Kidney tubule cell (primary cell): ENCODE measurements at regions not wholly inside any gene's neighbourhood (a gene's known extent, or its start where the extent isn't known, plus 50 kb on each side); places are given as distances from the start of the nearest gene placed in this dataset.
"Not testable (repeated sequence)": the region's sequence is repeated elsewhere in the genome, so short reads cannot be mapped to it uniquely, and the experiment has no call there.

ENCODE experiments used
- DNase-seq: peaks from one replicate; pipeline ENCODE4 v3.0.0-alpha.2; 2018; ENCODE audit warnings: low spot score

DNA sequence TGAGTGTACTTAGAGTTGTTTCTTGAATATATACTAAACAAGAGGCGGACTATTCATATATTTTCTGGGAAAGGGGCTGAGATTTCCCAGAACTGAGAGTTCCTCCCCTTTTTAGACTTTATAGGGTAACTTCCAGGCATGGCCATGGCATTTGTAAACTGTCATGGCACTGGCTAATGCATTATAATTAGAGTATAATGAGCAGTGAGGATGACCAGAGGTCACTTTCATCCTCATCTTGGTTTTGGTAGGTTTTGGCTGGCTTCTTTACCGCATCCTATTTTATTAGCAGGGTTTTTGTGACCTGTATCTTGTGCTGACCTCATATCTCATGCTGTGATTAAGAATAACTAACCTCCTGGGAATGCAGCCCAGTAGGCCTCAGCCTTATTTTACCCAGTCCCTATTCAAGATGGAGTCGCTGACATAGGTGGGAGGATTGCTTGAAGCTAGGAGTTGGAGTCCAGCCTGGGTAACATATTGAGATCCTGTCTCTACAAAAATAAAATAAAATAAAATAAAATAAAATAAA, 91.4 kb downstream of the MOBP start:
- DNase-seq = no peak

DNA sequence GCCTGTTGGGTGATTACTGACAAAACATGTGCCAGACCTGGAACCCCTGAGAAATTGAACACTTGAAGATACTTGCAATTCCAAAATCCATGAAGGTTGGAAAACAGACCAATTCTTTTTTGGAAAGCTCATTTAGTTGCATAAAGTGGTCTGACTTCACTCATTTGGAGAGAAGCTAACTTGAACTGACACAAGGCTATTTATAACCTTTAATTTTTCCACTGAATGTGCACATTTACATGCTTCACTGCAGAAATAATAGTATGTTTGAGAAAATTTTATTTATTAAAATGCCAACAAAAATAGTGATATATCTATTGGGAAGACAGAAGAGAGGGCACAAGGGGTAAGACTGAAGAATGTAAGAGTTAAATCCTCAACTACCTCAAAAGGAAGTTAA, 92.1 kb downstream of the MOBP start:
- DNase-seq = no peak

DNA sequence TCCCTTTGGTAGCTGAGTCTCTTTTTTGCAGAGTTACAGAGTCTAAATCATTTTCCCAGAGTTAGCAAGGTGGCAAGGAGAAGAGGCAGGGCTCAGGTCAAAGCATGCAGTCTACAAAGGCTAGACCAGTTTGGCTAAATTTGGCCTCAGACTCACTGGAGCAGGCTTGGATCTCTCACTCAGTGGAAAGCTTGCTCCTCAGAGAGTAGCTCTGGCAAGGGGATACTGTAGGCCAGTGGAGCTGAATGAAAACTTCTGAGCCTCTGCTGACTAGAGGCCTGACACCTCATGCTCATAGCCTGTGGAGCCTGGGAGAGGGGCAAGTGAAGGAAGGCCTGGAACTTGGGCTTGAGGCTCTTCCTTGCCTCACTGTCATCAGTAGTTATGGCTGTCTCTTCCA, 101.0 kb downstream of the MOBP start:
- DNase-seq = no peak

DNA sequence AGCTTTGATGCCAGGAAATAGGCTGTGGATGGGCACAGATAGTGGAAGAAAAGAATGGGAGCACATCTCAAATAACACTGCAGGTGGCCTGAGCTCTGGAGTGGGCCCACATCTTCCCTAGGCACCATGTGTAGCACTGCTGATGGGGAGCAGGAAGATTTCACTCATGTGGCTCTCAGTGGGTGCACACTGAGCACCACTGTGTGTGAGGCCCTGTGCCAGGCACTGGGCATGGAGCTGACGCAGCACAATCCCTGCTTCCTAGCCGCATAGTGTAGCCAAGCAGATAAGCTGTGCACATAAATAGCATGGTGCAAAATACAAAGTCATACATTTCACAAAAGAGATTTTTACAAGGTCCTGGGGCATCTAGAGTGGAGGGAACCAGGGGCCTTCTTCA, 101.6 kb downstream of the MOBP start:
- no peak for DNase-seq

DNA sequence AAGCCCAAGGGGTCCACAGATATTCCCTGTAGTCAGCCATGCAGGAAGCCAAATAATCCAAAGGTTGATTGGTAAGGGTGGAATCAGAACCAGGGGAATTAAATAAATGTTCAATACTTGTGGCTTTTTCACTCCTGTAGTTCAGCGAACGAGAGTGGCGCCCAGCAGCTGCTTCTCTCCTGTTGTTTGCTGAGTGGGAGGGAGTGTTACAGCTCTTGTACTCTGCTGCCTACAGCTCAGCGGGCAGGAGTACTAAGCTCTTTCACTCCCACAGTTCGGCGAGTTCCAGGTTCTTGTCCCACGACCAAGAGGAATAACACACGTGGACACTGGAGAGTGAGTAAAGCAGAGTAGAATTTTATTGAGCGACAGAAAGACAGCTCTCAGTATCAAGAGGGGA, 105.9 kb downstream of the MOBP start:
- no peak for DNase-seq

- no peak for DNase-seq
These were observed 110.1 kb downstream of the MOBP start for GRCh38 chr3:39577541-39577940.

DNA sequence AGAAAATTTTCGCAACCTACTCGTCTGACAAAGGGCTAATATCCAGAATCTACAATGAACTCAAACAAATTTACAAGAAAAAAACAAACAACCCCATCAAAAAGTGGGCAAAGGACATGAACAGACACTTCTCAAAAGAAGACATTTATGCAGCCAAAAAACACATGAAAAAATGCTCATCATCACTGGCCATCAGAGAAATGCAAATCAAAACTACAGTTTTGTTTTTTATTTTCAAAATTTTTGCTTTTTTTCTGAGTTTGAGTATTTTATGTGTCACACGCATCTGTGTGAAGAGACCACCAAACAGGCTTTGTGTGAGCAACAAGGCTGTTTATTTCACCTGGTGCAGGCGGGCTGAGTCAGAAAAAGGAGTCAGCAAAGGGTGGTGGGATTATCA, 118.7 kb downstream of the MOBP start:
- DNase-seq = not testable (repeated sequence)

GRCh38 chr3:39587113-39587512, 119.6 kb downstream of the MOBP start:
- DNase-seq = no peak

- DNase-seq = no peak
These were observed 123.3 kb downstream of the MOBP start for GRCh38 chr3:39590806-39591205.

- DNase-seq = no peak
These were observed 125.0 kb downstream of the MOBP start for GRCh38 chr3:39592311-39593050.

- no peak for DNase-seq
These were observed 125.9 kb downstream of the MOBP start for GRCh38 chr3:39593341-39593740.

DNA sequence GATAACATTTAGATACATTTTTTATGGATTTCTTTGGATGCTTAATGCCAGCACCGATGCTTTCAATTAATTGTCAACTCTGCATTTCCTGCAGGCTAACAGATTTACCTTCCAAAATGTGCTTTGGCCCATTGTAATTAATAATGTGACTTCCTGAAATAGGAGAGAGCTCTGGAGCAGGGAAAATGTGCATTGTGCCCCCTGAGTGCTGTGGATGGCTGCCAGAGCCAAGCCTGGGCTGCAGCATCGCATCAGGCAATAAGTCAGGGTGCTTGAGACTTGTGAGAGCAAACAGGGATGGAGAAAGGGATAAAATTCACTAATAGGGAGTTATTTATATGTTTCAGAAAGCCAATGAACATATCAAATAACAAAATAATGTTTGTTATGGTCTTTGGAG, 133.8 kb downstream of the MOBP start:
- no peak for DNase-seq

DNA sequence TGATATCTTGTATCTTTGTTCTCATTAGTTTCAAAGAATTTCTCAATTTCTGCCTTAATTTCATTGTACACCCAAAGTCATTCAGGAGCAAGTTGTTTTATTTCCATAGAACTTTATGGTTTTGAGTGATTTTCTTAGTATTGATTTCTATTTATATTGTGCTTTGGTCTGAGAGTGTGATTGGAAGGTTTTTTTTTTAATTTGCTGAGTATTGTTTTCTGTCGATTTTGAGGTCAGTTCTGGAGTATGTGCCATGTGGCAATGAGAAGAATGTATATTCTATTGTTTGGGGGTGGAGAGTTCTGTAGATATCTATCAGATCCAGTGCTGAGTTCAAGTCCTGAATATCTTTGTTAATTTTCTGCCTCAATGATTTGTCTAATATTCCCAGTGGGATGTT, 138.4 kb downstream of the MOBP start:
- DNase-seq = no peak

- no peak for DNase-seq
These were observed 158.7 kb downstream of the MOBP start for GRCh38 chr3:39626198-39626597.

DNA sequence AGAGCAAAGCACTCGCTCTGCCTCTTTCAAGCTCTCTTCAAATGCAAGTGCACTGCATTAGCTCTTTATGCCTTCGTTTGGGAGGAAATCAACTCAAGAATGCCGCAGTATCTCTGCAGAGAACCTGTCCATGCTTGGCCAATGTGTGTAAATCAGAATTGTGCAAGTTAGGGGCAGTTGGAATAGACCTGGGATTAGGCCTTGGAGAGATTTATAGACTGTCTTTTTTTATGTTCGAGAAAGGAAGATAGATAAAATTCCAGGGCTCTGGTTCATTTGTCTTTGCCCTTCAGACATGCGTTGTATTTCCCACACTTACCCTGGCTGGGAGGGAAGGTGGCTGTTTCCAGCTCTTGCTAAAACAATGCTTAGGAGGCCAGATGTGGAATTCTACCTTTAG, 163.7 kb downstream of the MOBP start:
- no peak for DNase-seq

GRCh38 chr3:39637807-39638206, 170.3 kb downstream of the MOBP start:
- DNase-seq = peak; percentile 84

- DNase-seq = peak; percentile 45
These were observed 170.8 kb downstream of the MOBP start for GRCh38 chr3:39638301-39638700.

DNA sequence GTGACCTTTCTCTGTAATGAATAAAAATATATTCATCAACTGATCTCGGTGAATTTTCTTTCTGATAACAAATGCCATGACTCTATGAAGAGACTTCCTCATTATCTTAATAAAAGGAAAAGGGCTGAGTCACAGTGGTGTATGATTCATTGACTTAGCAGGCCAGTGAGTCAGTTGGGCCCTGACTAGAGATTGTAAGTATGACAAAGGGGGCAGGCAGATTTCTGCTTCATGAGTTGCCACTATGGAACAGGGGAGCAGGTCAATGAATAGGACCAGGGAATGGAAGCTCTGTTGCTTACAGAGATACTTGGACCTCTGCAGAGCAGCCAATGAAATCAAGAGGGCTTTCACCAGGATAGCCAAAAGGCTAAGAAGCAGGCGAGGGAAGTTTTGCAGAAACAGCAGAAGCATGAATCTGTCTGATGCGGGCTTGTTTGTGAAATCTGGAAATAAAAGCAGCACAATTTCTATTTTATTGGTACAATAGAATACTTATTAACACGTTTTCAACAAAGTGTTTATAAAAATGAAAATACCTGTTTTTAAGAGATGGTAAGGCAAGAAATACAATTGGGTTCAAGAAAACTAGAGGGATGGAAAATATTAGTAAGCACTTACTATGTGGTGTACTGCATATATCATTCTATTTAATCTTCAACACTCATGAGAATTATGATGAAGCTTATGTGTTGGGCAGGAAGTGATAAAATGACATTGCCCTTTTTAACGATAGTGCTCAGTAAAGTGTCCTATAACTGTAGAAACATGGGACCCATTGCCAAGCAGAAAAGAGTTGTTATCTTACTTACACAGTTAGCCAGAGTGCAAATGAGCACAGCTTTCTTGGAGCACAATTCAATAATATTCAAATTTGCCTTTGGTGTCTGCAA, 169.8 kb upstream of the MYRIP start:
- peak; percentile 96 for DNase-seq

- no peak for DNase-seq
These were observed 168.1 kb upstream of the MYRIP start for GRCh38 chr3:39641274-39641673.

DNA sequence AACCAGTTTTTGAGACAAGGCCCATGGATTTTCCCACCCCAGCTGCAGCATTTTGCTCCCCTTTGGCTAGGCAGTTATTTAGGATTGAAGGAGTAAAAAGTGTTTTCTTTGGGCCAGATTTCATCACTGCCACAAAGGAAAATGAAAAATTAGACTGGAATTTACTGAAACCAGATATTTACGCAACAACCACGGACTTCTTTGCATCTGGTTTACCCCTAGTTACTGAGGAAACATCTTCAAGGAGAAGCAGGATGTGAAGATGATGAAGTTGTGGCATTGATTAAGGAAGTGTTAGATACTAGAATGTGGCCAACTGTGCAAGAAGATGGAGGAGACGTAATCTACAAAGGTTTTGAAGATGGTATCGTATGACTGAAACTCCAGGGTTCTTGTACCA, 165.2 kb upstream of the MYRIP start:
- no peak for DNase-seq

DNA sequence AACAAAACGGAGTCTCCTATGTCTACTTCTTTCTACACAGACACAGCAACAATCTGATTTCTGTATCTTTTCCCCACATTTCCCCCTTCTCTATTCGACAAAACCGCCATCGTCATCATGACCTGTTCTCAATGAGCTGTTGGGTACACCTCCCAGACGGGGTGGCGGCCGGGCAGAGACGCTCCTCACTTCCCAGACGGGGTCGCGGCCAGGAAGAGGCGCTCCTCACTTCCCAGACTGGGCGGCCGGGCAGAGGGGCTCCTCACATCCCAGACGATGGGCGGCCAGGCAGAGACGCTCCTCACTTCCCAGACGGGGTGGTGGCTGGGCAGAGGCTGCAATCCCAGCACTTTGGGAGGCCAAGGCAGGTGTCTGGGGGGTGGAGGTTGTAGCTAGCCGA, 158.2 kb upstream of the MYRIP start:
- DNase-seq = not testable (repeated sequence)

DNA sequence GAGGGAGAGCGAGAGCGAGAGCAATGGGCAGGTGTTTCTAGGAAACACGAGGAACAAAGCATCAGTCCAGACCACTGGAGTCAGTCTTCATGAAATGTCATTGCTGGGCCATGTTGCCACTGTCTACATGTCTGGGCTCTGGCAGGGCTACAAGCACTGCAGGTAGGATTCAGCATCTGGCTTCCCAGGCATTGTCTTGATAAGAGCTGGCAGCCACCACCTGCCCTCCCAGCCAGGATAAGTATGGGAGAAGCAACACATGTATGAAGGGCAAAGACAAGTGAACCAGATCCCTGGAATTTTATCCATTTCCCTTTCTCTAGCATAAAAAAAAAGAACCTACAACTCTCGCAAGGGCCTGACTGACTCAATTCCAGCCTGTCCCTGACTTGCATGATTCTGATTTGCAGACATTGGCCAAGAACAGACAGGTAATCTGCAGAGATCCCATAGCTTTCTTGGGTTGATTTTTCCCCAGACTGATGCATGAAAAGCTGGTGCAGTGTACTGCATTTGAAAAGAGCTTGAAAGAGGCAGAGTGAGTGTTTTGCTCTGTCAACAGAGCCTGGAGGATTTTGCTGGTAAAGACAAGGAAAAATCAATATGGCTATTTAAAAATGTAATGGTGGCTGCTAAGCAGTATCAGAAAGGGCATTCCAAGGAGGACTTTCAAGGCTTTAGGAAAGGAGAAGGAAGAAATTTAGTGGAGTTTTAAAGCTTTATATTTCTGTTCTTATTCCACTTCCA, 157.2 kb upstream of the MYRIP start:
- no peak for DNase-seq
